ENCODE measurements at regions not wholly inside any gene's neighbourhood (a gene's known extent, or its start where the extent isn't known, plus 50 kb on each side); places are given as distances from the start of the nearest gene placed in this dataset.
"Not testable (repeated sequence)": the region's sequence is repeated elsewhere in the genome, so short reads cannot be mapped to it uniquely, and the experiment has no call there.

GRCh38 chr1:101428562-101428961 is 191.7 kb downstream of the S1PR1 start:
- DNase-seq, result no peak

DNA sequence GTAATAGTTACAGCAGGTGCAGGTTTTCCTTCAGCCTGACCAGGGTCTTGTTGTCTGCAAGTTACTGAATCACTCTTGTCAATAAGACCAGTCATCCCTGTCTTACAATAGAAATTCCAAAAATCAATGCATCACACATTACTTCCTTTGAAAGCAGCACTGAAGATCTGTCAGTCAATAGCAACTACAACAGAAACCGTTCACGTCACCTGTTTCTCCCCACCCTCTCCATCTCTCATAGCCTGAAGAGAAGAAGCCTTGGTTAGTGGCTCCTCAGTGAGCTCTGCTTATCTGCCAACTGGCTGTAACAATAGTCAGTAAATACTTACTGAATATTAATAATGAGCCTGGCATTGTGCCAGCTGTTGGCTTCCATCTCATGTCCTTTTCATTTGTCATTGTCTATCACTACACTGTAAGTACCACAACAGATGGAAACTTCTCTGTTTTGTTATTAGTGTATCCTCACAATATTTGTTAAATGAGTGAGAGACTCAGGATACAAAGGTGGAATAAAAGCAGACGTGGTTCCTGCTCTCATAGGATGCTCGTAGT is 195.2 kb downstream of the S1PR1 start:
- DNase-seq, result no peak

DNA sequence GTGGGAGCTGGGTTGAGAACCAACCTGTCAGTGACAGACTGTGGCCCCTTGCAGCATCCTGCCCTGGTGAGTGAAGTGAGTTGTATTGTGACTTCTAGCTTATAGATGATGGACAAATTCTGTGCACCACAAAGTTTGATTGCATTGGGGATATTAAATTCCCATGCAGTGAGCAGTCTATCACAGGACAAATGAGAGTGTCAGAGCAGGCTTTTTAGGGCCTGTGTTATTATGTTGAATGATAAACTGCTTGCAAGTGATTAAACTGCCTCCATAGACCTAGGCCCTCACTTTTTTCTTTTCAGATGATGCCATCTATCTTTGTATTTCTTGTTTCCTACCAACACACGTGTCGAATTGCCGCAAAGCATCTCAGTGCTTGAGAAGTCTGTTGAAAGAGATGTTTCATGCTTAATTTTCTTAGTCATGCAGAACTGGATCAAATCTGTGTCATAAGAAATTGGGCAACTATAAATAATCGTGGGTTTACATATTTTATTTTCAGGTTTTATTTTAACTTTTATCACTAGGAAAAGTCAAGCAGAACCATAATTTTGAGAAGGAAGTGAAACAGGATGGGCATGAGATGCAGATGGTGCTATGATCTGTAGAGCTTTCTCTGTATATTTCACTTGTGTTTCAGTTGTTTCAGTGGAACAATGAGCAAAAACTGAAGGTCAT is 199.2 kb downstream of the S1PR1 start:
- DNase-seq, result no peak

- no peak for DNase-seq
Measured at GRCh38 chr1:101437800-101438199, 201.0 kb downstream of the S1PR1 start.

- no peak for DNase-seq
Measured at GRCh38 chr1:101438359-101438758, 201.5 kb downstream of the S1PR1 start.

DNA sequence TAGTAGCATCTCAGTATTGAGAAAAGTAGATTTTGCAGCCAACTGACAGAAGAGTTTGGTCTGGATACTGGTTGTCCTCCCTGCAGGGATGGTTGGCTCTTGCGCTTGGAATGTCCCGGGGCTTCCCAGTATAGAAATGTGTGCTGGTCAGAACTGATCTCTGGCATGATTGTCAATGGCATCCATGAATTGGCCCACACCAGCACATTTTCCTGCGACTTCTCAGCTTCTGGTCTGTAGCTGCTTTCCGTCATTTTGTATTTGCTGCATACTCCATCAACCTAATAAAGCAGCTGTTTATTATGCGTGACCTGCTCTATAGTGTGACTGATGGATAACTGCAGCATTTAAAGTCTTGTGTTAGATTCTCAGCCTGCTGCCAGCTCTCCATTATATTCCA is 203.7 kb downstream of the S1PR1 start:
- DNase-seq, result no peak

- no peak for DNase-seq
Measured at GRCh38 chr1:101444381-101444780, 207.6 kb downstream of the S1PR1 start.

GRCh38 chr1:101444873-101445618 is 208.2 kb downstream of the S1PR1 start:
- no peak for DNase-seq

DNA sequence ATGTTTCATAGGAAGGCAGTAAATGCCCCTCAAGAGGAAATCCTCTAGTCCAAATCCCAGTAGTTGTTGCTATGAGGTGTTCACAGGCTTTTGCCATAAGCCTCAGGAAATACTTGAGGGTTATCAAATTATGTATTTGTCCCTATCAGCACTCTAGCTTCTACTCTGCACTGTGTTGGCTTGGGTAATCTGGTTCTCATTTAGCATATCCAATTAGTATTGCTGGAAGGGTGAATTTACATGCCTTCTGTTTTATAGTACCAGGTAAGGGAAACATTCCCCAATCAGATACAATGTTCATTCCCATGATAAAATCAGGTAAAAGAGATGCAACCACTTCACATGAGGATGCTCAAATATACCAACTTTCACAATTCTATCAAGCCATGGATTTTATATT is 211.2 kb downstream of the S1PR1 start:
- DNase-seq, result no peak

- DNase-seq, result not testable (repeated sequence)
Measured at GRCh38 chr1:101450691-101451090, 213.9 kb downstream of the S1PR1 start.

- no peak for DNase-seq
Measured at GRCh38 chr1:101451888-101452287, 215.1 kb downstream of the S1PR1 start.

GRCh38 chr1:101452825-101453224 is 216.0 kb downstream of the S1PR1 start:
- no peak for DNase-seq

GRCh38 chr1:101453844-101454243 is 217.0 kb downstream of the S1PR1 start:
- DNase-seq, result no peak

DNA sequence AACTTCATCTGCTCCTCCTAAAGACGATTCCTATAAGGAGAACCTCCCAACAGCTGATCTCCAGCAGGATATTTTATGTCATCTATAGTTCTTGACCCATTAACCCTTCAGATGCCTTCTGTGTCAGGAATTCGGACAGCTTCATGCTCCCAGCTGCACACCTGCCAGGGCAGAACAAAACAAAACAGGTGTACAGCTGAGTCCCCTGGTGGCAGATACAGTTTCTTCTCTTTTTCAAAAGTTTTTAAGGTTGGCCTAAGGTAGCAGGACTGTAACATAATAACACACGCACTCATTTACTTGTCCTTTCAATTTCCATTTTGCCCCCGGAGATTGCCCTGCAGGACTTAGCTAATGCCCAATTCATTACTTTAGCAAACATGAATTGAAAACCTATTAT is 218.3 kb downstream of the S1PR1 start:
- DNase-seq, result no peak

DNA sequence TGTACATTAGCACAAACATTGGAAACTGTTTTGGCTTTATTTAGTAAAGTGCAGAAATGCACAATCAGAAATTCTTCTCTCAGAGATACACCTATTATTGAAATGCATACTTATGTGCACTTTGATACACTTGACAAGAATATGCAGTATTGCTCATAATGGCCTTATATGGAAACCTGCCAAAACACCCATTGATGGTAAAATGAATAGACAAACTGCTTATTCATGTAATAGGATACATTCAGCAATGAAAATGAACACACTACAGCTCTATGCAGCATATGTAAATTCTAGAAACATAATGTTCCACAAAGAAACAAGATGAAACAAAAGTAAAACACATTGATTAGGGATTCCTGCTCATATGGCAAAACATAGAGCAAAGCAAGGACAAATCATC is 223.9 kb downstream of the S1PR1 start:
- no peak for DNase-seq

DNA sequence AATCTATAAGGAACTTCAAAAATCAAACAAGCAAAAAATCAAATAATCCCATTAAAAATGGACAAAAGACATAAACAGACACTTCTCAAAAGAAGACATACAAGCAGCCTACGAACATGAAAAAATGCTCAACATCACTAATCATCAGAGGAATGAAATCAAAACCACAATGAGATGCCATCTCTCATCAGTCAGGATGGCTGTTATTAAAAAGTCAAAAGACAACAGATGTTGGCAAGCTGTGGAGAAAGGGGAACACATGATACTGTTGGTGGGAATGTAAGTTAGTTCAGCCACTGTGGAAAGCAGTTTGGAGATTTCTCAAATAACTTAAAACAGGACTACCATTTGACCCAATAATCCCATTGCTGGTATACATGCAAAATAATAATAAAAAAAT is 226.4 kb downstream of the S1PR1 start:
- no peak for DNase-seq

DNA sequence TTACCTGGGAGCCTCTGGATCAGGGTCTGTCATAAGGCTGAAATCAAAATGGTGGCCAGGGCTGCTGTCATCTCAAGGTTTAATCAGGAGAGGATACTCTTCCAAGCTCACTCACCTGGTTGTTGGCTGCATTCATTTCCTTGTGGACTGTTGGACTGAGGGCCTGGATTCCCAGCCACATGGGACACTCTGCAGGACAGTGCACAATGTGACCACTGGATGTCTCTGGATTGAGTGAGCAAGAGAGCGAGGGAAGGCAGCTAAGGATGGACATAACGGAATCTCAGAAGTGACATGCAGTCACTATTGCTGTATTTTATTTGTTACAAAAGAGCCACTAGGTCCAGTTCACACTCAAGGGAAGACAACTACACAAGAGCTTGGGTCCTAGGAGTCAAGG is 229.1 kb downstream of the S1PR1 start:
- DNase-seq, result no peak

DNA sequence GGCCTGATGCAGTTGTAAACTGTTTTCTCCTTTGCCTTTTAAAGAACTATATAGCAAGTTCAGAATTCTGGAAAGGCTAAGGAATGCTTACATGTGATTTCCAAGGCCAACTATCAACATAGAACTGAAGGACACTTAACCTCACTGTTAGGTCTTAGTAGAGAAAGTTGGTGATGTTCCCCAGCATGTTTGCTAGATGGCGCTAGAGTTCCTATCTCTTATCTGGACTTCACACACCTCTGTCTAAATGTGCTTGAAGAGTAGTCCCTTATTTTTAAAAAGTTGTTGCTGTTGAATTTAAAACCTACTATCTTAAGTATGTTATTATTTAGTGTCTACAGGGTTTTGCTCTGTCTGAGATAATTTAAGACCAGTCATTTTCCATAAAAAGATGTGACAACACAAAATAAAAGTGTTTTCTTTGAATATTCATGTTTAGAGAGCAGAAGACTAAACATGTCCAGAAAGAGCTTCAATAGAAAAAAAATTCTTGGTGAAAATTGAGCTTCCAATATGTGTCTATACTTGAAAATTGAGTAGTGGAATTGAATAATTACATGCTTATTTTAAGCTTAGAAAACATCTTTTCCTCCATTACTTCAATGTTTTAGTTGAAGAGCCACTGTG is 237.3 kb downstream of the S1PR1 start:
- DNase-seq, result no peak

DNA sequence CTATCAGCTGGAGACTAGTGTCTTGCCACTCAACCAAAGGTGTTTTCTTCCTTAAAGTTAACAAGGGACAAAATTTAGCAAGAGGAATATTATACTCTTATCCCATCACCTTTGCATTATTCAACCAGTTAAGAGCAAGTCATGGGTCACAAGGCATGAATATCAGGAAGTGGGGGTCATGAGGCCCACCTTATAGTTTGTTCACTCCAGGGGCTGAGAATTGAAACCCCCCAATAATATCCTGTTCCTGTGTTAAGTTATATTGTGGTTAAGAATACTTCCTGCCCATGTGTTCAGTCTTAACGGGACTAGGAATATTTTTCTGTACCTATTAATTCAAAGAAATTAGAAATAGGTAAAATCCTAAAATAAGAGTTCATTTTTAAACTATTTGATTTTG is 239.7 kb downstream of the S1PR1 start:
- no peak for DNase-seq

- no peak for DNase-seq
Measured at GRCh38 chr1:101479945-101480344, 243.1 kb downstream of the S1PR1 start.

DNA sequence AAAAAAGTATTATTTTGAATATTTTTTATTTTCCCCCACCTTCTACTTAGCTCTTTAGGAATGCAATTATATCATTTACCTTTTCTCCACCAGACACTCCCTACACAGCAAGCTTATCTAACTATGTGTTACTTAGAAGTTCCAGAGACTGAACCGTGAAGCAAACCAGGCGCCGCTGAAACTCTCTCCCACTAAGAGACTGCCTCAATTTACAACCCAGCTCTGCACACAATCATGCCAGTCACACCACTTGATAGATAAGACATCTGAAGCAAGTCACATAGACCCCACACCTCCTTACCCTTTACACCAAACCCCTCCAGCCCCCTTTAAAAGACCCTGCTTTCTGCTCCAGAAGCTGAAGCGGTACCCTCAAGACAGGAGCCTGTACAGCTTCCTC is 245.5 kb downstream of the S1PR1 start:
- no peak for DNase-seq

- no peak for DNase-seq
Measured at GRCh38 chr1:101483982-101484688, 247.3 kb downstream of the S1PR1 start.

DNA sequence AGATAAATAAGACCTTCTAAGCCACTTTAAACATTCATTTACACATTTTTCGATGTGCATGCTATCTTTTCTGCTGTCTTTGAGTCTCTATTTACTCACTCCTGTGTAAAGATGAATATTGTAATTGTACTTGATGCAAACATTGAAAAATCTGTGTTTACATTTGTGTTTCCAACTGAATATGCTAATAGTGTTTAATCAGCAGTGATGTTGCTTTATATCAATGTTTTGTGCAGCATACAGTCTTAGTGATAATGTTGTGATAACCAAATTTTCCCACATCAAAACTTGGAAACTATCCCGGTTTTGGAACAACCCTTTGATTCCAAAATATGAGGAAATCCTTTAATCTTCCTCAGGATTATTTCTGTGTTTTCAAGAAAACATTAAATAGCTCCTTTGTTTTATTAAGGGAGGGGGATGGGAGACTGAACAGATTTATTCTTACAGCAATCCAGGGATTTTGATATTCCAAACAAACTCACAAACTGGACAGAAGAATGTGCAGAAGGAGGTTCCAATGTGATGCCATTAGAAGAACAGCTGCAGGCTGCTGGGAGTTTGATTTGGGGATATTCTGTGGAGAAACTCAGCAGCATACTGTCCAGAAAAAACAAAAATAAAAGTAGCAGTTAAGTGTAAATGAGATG is 248.0 kb downstream of the S1PR1 start:
- DNase-seq, result no peak
